GM12878 (cell line): ENCODE measurements at regions not wholly inside any gene's neighbourhood (a gene's known extent, or its start where the extent isn't known, plus 50 kb on each side); places are given as distances from the start of the nearest gene placed in this dataset.

Experiments used
- ATAC-seq: fragments of 200-7000 bp; cut with Tn5 transposase; 3 replicates; pipeline ENCODE4 v1.9.1; 2020; ENCODE audit warnings: mild to moderate bottlenecking, moderate library complexity
- BruUV-seq: library from RNA; stranded (reverse); fragments of 400-500 nt; replicated peaks from 2 replicates; lab custom pipeline; 2021; lab: Mats Ljungman, UMichigan
- CTCF ChIA-PET: fragments of 300-600 bp; sonication (Branson Sonifier 250); formaldehyde crosslinking; extraction: SDS; loops from one replicate; lab custom pipeline; 2021; ENCODE audit warnings: inconsistent platforms; lab: Yijun Ruan, JAX
- POLR2A ChIA-PET: fragments of 350-600 bp; formaldehyde crosslinking; extraction: SDS; loops from one replicate; lab custom pipeline; 2021; ENCODE audit warnings: inconsistent platforms; lab: Charles Lee
- RAD21 ChIA-PET: fragments of 300-600 bp; sonication (Branson Sonifier 250); formaldehyde crosslinking; loops from one replicate; lab custom pipeline; 2023; ENCODE audit warnings: antibody characterized with exemption; ENCODE audit not compliant: unreplicated experiment; lab: Charles Lee
- SMC1A ChIA-PET: fragments of 300-600 bp; sonication (Branson Sonifier 250); formaldehyde crosslinking; loops from one replicate; lab custom pipeline; 2023; ENCODE audit not compliant: unreplicated experiment, uncharacterized antibody; lab: Charles Lee
- DNase-seq: peaks from one replicate; pipeline ENCODE4 v3.0.0-alpha.2; 2011; ENCODE audit warnings: low read depth, low spot score
- FAIRE-seq: peaks from 3 replicates; lab custom pipeline; 2011; peaks lifted over from hg19 to GRCh38; lab: Jason Lieb, UNC
- H2AFZ ChIP-seq: 2 replicates; pipeline ENCODE4 v1.6.0; 2011; ENCODE audit warnings: low read depth, low read length, control low read depth; ENCODE audit not compliant: control insufficient read depth
- H3K27ac ChIP-seq: 2 replicates; pipeline ENCODE4 v1.5.1; 2011; ENCODE audit warnings: control low read depth; ENCODE audit not compliant: control insufficient read depth, insufficient read depth
- H3K27me3 ChIP-seq, 2 experiments: replicated peaks in 1 of 2; 2 replicates each; pipeline versions ENCODE4 v1.6.0 to v1.6.1; 2011; ENCODE audit warnings: low read length in 1 of 2; ENCODE audit not compliant: control insufficient read depth in 2 of 2, insufficient read depth in 2 of 2
- H3K36me3 ChIP-seq, 2 experiments: 2 replicates each; pipeline ENCODE4 v1.5.1; 2011; ENCODE audit warnings: low read length in 1 of 2; ENCODE audit not compliant: control insufficient read depth in 2 of 2, insufficient read depth in 2 of 2
- H3K4me1 ChIP-seq: 2 replicates; pipeline ENCODE4 v1.6.1; 2011; ENCODE audit warnings: mild to moderate bottlenecking, low read length, moderate library complexity, mixed read lengths; ENCODE audit not compliant: control insufficient read depth, insufficient read depth
- H3K4me2 ChIP-seq: 2 replicates; pipeline ENCODE4 v1.6.0; 2011; ENCODE audit warnings: control low read depth; ENCODE audit not compliant: control insufficient read depth, insufficient read depth
- H3K4me3 ChIP-seq: fragments of 200-600 bp; sonication (generic); 2 replicates; pipeline ENCODE4 v1.5.1; 2016
- H3K79me2 ChIP-seq: 2 replicates; pipeline ENCODE4 v1.6.0; 2011; ENCODE audit warnings: low read length; ENCODE audit not compliant: control insufficient read depth, insufficient read depth
- H3K9ac ChIP-seq: 2 replicates; pipeline ENCODE4 v1.8.0; 2011; ENCODE audit warnings: low read length, control low read depth, mixed read lengths; ENCODE audit not compliant: control insufficient read depth, insufficient read depth
- H3K9me3 ChIP-seq: replicated peaks from 3 replicates; pipeline ENCODE4 v1.5.1; 2011; ENCODE audit warnings: mild to moderate bottlenecking, low read length; ENCODE audit not compliant: control insufficient read depth, insufficient read depth
- H4K20me1 ChIP-seq: 2 replicates; pipeline ENCODE4 v1.6.0; 2011; ENCODE audit not compliant: control insufficient read depth, insufficient read depth
- ASH2L ChIP-seq: fragments of 300-600, 200-600 bp; sonication (generic); IDR thresholded peaks from 2 replicates; pipeline ENCODE4 v1.6.1; 2017; ENCODE audit warnings: low read depth, mild to moderate bottlenecking, borderline replicate concordance
- BRCA1 ChIP-seq: IDR thresholded peaks from 2 replicates; pipeline ENCODE4 v1.6.1; 2011; ENCODE audit warnings: low read depth, low read length, improper control_type of control experiment
- HDAC2 ChIP-seq: fragments of 200-600 bp; sonication (generic); IDR thresholded peaks from 2 replicates; pipeline ENCODE4 v1.6.1; 2017
- MTA3 ChIP-seq: IDR thresholded peaks from 2 replicates; pipeline ENCODE4 v1.6.1; 2012; ENCODE audit warnings: low read length, inconsistent platforms, borderline replicate concordance
- PAX5 ChIP-seq: IDR thresholded peaks from 2 replicates; pipeline ENCODE4 v1.6.1; 2011; ENCODE audit warnings: low read depth, low read length, borderline replicate concordance
- POLR2A ChIP-seq: IDR thresholded peaks from 2 replicates; pipeline ENCODE4 v1.6.1; 2011; ENCODE audit warnings: low read depth, mild to moderate bottlenecking, low read length
- TARDBP ChIP-seq: IDR thresholded peaks from 2 replicates; pipeline ENCODE4 v1.6.1; 2016; ENCODE audit warnings: borderline replicate concordance
- TBL1XR1 ChIP-seq: IDR thresholded peaks from 2 replicates; pipeline ENCODE4 v1.6.1; 2012; ENCODE audit warnings: low read depth, low read length, improper control_type of control experiment
- ZNF384 ChIP-seq: IDR thresholded peaks from 2 replicates; pipeline ENCODE4 v1.6.1; 2012; ENCODE audit warnings: low read depth, mild to moderate bottlenecking, low read length, improper control_type of control experiment, borderline replicate concordance
- ZZZ3 ChIP-seq: IDR thresholded peaks from 2 replicates; pipeline ENCODE4 v1.6.1; 2011; ENCODE audit warnings: low read depth; ENCODE audit not compliant: control insufficient read depth, insufficient read length
- WGBS: methylation state at CpG from one replicate; pipeline ENCODE4 v1.1.6; 2016; ENCODE audit warnings: low lambda C conversion rate; ENCODE audit not compliant: insufficient replicate concordance, insufficient coverage; ENCODE audit errors: missing lambda C conversion rate; 5-methylcytosine and 5-hydroxymethylcytosine counted together
- in situ Hi-C: fragments of 300-500 bp; cut with MboI; formaldehyde crosslinking; loops from 9 replicates; pipeline ENCODE4 v1.14.3; 2018; ENCODE audit warnings: mixed read lengths
- intact Hi-C: fragments of 100-400 bp; cut with micrococcal nuclease; formaldehyde crosslinking; loops from one replicate; pipeline ENCODE4 v1.14.2; 2022; ENCODE audit not compliant: unreplicated experiment

- intact Hi-C loops = no loop called here
- no peaks in the 10 kb centered on the region for H3K4me1 ChIP-seq
- TF ChIP-seq TBL1XR1 (no peak), POLR2A (no peak), ZNF384 (no peak), ZZZ3 (no peak)
- FAIRE-seq = no peak
- H3K9me3 ChIP-seq = no peaks in the 10 kb centered on the region
- no TSS peak for BruUV-seq
- in situ Hi-C loops = no loop called here
- DNase-seq = no peak
- H3K79me2 ChIP-seq = no peaks in the 10 kb centered on the region
- no peaks in the 10 kb centered on the region; a peak in 1 of 4 replicates for H3K27me3 ChIP-seq
- H3K4me3 ChIP-seq = no peak overlapping the region
- ChIA-PET CTCF (no interaction called here), RAD21 (no interaction called here), POLR2A (no interaction called here), SMC1A (no interaction called here)
- H3K4me2 ChIP-seq = no peak overlapping the region
- no peak overlapping the region for H3K9ac ChIP-seq
- no peak for ATAC-seq
- H4K20me1 ChIP-seq = no peaks in the 10 kb centered on the region
- H3K27ac ChIP-seq = no peak overlapping the region
- no peaks in the 10 kb centered on the region for H3K36me3 ChIP-seq
- H2AFZ ChIP-seq = no peak overlapping the region
- 18% methylated on average over 3 of the region's 3 CpGs for WGBS
Measured at GRCh38 chr10:6813306-6813705, 233.2 kb upstream of the PRKCQ start.

GRCh38 chr10:6811153-6811552 lies 231.1 kb upstream of the PRKCQ start:
- POLR2A ChIA-PET = no interaction called here
- FAIRE-seq = no peak
- Histone ChIP-seq H3K27me3 (no peaks in the 10 kb centered on the region; a peak in 1 of 4 replicates), H3K36me3 (no peaks in the 10 kb centered on the region), H3K4me1 (no peaks in the 10 kb centered on the region), H3K9me3 (no peaks in the 10 kb centered on the region), H3K4me2 (no peak overlapping the region), H3K79me2 (no peaks in the 10 kb centered on the region), H4K20me1 (no peaks in the 10 kb centered on the region), H3K4me3 (no peak overlapping the region), H3K9ac (no peak overlapping the region), H2AFZ (no peak overlapping the region), H3K27ac (no peak overlapping the region)
- CTCF ChIA-PET = no interaction called here
- ATAC-seq = no peak
- in situ Hi-C loops = no loop called here
- RAD21 ChIA-PET = no interaction called here
- no peak for DNase-seq
- WGBS = 11% methylated on average over 3 of the region's 3 CpGs
- no TSS peak for BruUV-seq
- intact Hi-C loops = no loop called here
- SMC1A ChIA-PET = no interaction called here
- TF ChIP-seq ASH2L (no peak), TARDBP (no peak), PAX5 (no peak), HDAC2 (no peak), BRCA1 (no peak), POLR2A (no peak), MTA3 (no peak)
